ENCODE measurements at regions not wholly inside any gene's neighbourhood (a gene's known extent, or its start where the extent isn't known, plus 50 kb on each side); places are given as distances from the start of the nearest gene placed in this dataset.

DNA sequence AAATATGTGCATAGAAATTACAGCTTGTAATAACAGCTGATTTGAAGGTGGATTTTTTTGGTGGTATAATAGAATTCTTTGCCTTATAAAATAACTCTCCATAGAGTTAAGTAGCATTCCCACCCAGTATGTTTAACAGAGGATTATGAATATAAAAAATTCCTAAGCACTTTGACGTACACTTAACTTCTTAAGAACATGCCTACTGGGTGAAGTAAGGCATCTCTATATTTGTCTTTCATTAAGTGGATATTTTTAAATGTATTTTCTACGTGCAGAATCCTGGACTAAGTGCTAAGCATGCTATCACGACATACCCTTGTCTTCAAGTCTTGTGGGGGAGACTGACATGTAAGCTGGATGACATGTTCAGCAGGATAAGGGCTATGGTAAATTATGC, 217.7 kb upstream of the BMPER start:
- Mint-ChIP-seq H3K36me3 (ENCODE audit: insufficient read depth, unreplicated experiment) (no peaks in the 10 kb centered on the region), H3K4me1 (ENCODE audit: low read depth, unreplicated experiment) (no peaks in the 10 kb centered on the region), H3K4me3 (ENCODE audit: low read depth, unreplicated experiment) (no peak overlapping the region), H3K27me3 (ENCODE audit: unreplicated experiment) (peaks cover 6% of the 10 kb centered on the region), H3K27ac (ENCODE audit: unreplicated experiment) (no peak overlapping the region), H3K9me3 (ENCODE audit: low read depth, unreplicated experiment) (peaks cover 3% of the 10 kb centered on the region)
- no TSS peak for BruUV-seq (replicated peaks)
- DNase-seq: no peak
- intact Hi-C loops (cut with micrococcal nuclease; ENCODE audit: unreplicated experiment): no loop called here
- TF ChIP-seq, protein P1, sequence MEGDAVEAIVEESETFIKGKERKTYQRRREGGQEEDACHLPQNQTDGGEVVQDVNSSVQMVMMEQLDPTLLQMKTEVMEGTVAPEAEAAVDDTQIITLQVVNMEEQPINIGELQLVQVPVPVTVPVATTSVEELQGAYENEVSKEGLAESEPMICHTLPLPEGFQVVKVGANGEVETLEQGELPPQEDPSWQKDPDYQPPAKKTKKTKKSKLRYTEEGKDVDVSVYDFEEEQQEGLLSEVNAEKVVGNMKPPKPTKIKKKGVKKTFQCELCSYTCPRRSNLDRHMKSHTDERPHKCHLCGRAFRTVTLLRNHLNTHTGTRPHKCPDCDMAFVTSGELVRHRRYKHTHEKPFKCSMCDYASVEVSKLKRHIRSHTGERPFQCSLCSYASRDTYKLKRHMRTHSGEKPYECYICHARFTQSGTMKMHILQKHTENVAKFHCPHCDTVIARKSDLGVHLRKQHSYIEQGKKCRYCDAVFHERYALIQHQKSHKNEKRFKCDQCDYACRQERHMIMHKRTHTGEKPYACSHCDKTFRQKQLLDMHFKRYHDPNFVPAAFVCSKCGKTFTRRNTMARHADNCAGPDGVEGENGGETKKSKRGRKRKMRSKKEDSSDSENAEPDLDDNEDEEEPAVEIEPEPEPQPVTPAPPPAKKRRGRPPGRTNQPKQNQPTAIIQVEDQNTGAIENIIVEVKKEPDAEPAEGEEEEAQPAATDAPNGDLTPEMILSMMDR (IDR thresholded peaks at IDR 0.05; ENCODE audit: unreplicated experiment): no peak
- CTCF ChIA-PET: no interaction called here

DNA sequence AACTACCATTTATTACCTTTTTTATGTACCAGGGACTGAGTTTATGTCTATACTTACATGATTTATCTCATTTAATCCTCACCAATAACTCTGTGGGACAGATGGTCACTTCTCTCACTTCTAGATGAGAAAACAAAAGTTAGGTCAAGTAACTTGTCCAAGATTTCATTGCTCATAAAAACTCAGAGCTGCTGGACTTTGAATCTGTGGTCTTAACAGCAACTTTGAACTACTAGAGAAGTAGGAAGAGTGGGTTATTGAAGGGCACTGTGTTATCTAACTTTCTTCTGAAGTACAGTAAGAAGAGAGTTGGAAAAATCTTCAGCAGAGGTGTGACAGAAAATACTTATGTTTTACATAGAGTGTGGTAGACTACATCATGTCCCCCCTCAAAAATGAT, 214.2 kb upstream of the BMPER start:
- Mint-ChIP-seq H3K36me3 (ENCODE audit: insufficient read depth, unreplicated experiment) (no peaks in the 10 kb centered on the region), H3K27ac (ENCODE audit: unreplicated experiment) (no peak overlapping the region), H3K9me3 (ENCODE audit: low read depth, unreplicated experiment) (peaks cover 3% of the 10 kb centered on the region), H3K4me3 (ENCODE audit: low read depth, unreplicated experiment) (no peak overlapping the region), H3K27me3 (ENCODE audit: unreplicated experiment) (peaks cover 13% of the 10 kb centered on the region), H3K4me1 (ENCODE audit: low read depth, unreplicated experiment) (no peaks in the 10 kb centered on the region)
- TF ChIP-seq, protein P1 (IDR thresholded peaks at IDR 0.05; ENCODE audit: unreplicated experiment): no peak
- DNase-seq: no peak
- intact Hi-C loops (cut with micrococcal nuclease; ENCODE audit: unreplicated experiment): no loop called here
- CTCF ChIA-PET: no interaction called here
- BruUV-seq (replicated peaks): no TSS peak

DNA sequence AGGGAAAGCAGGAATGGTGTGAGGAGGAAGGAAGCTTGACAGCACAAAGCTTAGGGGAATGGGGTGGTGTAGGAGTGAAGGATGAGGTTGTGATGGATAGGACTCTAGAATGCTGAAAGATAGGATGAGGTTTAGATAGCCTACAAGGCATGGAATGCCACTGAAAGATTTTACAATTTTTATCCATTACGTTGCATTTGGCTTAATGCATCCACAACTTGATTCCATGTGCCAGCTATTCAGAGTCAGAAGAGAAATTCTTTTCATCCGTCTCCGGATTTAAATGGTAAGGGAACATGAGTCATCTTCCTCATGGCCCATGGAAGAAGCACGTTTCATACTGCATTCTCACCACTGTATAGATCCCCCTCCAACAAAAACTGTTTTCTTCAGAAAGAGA, 212.4 kb upstream of the BMPER start:
- Mint-ChIP-seq H3K36me3 (ENCODE audit: insufficient read depth, unreplicated experiment) (no peaks in the 10 kb centered on the region), H3K4me1 (ENCODE audit: low read depth, unreplicated experiment) (peaks cover 2% of the 10 kb centered on the region), H3K9me3 (ENCODE audit: low read depth, unreplicated experiment) (peaks cover 3% of the 10 kb centered on the region), H3K4me3 (ENCODE audit: low read depth, unreplicated experiment) (no peak overlapping the region), H3K27ac (ENCODE audit: unreplicated experiment) (no peak overlapping the region), H3K27me3 (ENCODE audit: unreplicated experiment) (peaks cover 13% of the 10 kb centered on the region)
- DNase-seq: no peak
- CTCF ChIA-PET: no interaction called here
- intact Hi-C loops (cut with micrococcal nuclease; ENCODE audit: unreplicated experiment): no loop called here
- TF ChIP-seq, protein P1 (IDR thresholded peaks at IDR 0.05; ENCODE audit: unreplicated experiment): no peak
- BruUV-seq (replicated peaks): no TSS peak

DNA sequence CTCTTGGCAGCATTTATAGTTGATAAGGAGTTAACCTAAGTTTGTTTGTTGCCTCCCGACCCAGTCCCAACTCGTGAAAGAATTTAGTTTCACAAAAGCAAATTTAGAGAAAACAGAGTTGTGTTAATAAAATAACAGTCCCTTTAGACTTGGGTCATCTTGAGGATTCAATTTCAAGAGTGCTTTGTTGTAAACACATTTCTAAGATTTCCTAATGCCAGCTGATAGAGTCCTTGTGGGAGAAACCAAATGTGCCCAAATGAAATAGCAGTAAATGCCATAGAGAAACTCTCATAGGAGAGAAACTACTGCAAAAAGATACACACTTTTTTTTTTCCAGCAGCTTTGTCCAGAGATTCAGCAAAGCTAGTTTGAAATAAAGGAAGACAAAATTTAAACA, 211.3 kb upstream of the BMPER start:
- intact Hi-C loops (cut with micrococcal nuclease; ENCODE audit: unreplicated experiment): no loop called here
- peaks cover 19% of the 10 kb centered on the region for H3K27me3 Mint-ChIP-seq (ENCODE audit: unreplicated experiment)
- TF ChIP-seq, protein P1 (IDR thresholded peaks at IDR 0.05; ENCODE audit: unreplicated experiment): no peak
- H3K36me3 Mint-ChIP-seq (ENCODE audit: insufficient read depth, unreplicated experiment): no peaks in the 10 kb centered on the region
- BruUV-seq (replicated peaks): no TSS peak
- no peak overlapping the region for H3K4me3 Mint-ChIP-seq (ENCODE audit: low read depth, unreplicated experiment)
- peaks cover 13% of the 10 kb centered on the region for H3K4me1 Mint-ChIP-seq (ENCODE audit: low read depth, unreplicated experiment)
- CTCF ChIA-PET: no interaction called here
- no peak for DNase-seq
- no peak overlapping the region for H3K27ac Mint-ChIP-seq (ENCODE audit: unreplicated experiment)
- H3K9me3 Mint-ChIP-seq (ENCODE audit: low read depth, unreplicated experiment): peaks cover 3% of the 10 kb centered on the region

Data from Calu3 (cell line).